Panc1 (cell line): ENCODE measurements at regions not wholly inside any gene's neighbourhood (a gene's known extent, or its start where the extent isn't known, plus 50 kb on each side); places are given as distances from the start of the nearest gene placed in this dataset.

Experiments
- ATAC-seq: fragments of 200-7000 bp; cut with Tn5 transposase; 2 replicates; pipeline ENCODE4 v1.9.1; 2020; ENCODE audit warnings: mild to moderate bottlenecking, moderate library complexity
- BruUV-seq: library from RNA; stranded (reverse); fragments of 400-500 nt; replicated peaks from 2 replicates; lab custom pipeline; 2021; lab: Mats Ljungman, UMichigan
- CTCF ChIA-PET: fragments of 300-600 bp; sonication (Branson Sonifier 250); formaldehyde crosslinking; loops from one replicate; lab custom pipeline; 2022; ENCODE audit warnings: antibody characterized with exemption; lab: Charles Lee
- POLR2A ChIA-PET: fragments of 300-600 bp; sonication (Branson Sonifier 250); formaldehyde crosslinking; loops from one replicate; lab custom pipeline; 2022; ENCODE audit warnings: antibody characterized with exemption; lab: Charles Lee
- DNase-seq: peaks from one replicate; pipeline ENCODE4 v3.0.0-alpha.2; 2010; ENCODE audit warnings: low read depth, low spot score
- H3K27ac ChIP-seq: 2 replicates; pipeline ENCODE4 v1.5.1; 2011; ENCODE audit warnings: mild to moderate bottlenecking, low read length, inconsistent platforms
- H3K27me3 ChIP-seq: fragments of 200-500 bp; sonication (Bioruptor generic); 2 replicates; pipeline ENCODE4 v1.6.0; 2014; ENCODE audit warnings: low read length, inconsistent platforms; ENCODE audit not compliant: control insufficient read depth, insufficient read depth
- H3K36me3 ChIP-seq: fragments of 200-500 bp; sonication (Bioruptor generic); 2 replicates; pipeline ENCODE4 v1.5.1; 2014; ENCODE audit warnings: inconsistent platforms, mild to moderate bottlenecking, low read length, moderate library complexity; ENCODE audit not compliant: control insufficient read depth, insufficient read depth
- H3K4me1 ChIP-seq: 2 replicates; pipeline ENCODE4 v1.5.1; 2011; ENCODE audit warnings: inconsistent platforms, mild to moderate bottlenecking, low read length, moderate library complexity; ENCODE audit not compliant: control insufficient read depth, insufficient read depth
- H3K4me3 ChIP-seq, 2 experiments: 2 replicates each; pipeline ENCODE4 v1.5.1; 2011 to 2012; ENCODE audit warnings: low read depth in 2 of 2, low read length in 2 of 2, mild to moderate bottlenecking in 2 of 2, inconsistent platforms in 1 of 2, moderate library complexity in 1 of 2
- H3K9me3 ChIP-seq: fragments of 200-500 bp; sonication (Bioruptor generic); 2 replicates; pipeline ENCODE4 v1.5.1; 2014; ENCODE audit warnings: low read depth, mild to moderate bottlenecking, inconsistent platforms, low read length, moderate library complexity; ENCODE audit not compliant: control insufficient read depth, insufficient read depth
- POLR2AphosphoS5 ChIP-seq: IDR thresholded peaks from 2 replicates; pipeline ENCODE4 v1.6.1; 2012; ENCODE audit warnings: mild to moderate bottlenecking, low read depth, low read length, moderate library complexity
- SIN3A ChIP-seq: IDR thresholded peaks from 2 replicates; pipeline ENCODE4 v1.6.1; 2012; ENCODE audit warnings: low read depth, mild to moderate bottlenecking, low read length, moderate library complexity, borderline replicate concordance; ENCODE audit not compliant: insufficient read depth
- TCF7L2 ChIP-seq: IDR thresholded peaks from 2 replicates; pipeline ENCODE4 v1.6.1; 2011; ENCODE audit warnings: mild to moderate bottlenecking, low read depth, low read length, inconsistent platforms
- in situ Hi-C: cut with HindIII; loops from 2 replicates; pipeline ENCODE4 v1.10.0; 2016; ENCODE audit warnings: low sequenced_read_pairs, low pct_unique_long_range_greater_than_20kb
- intact Hi-C: fragments of 100-400 bp; cut with micrococcal nuclease; formaldehyde crosslinking; loops from one replicate; pipeline ENCODE4 v1.10.0; 2022; ENCODE audit not compliant: unreplicated experiment
- TF ChIP-seq, protein P1 (sequence below), 2 experiments: IDR thresholded peaks; 2 replicates each; pipeline ENCODE4 v1.6.1; 2011 to 2012; ENCODE audit warnings: low read depth in 2 of 2, control low read depth in 1 of 2, low read length in 1 of 2, mild to moderate bottlenecking in 1 of 2, moderate library complexity in 1 of 2; ENCODE audit not compliant: insufficient read depth in 1 of 2
- TF ChIP-seq, protein P2 (sequence below): fragments of 450-650 bp; IDR thresholded peaks from 2 replicates; pipeline ENCODE4 v1.5.1; 2017; ENCODE audit warnings: mild to moderate bottlenecking

DNA sequence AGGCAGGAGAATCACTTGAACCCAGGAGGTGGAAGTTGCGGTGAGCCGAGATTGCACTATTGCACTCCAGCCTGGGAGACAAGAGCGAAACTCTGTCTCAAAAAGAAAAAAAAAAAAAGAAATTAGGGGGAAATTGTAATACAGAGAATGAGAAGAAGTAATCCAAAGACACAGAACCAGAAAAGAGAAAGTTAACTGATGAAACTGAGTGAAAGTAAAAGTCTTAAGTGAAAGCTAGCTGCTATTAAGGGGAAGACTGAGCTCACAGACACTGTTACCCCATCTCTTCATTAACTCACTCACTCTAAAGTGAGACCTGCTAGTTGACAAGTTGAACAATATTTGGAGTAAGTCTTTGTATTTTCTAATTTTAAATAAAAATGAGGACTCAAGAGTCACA lies 763.0 kb upstream of the PCDH10 start:
- Histone ChIP-seq H3K4me3 (no peak overlapping the region), H3K36me3 (no peaks in the 10 kb centered on the region), H3K27me3 (no peaks in the 10 kb centered on the region), H3K9me3 (no peaks in the 10 kb centered on the region), H3K27ac (no peak overlapping the region), H3K4me1 (no peaks in the 10 kb centered on the region)
- CTCF ChIA-PET, result no interaction called here
- BruUV-seq, result no TSS peak
- intact Hi-C loops (no loop called here), in situ Hi-C loops (no loop called here)
- POLR2A ChIA-PET, result no interaction called here
- ATAC-seq, result no peak
- no peak for DNase-seq
- TF ChIP-seq TCF7L2, result no peak
- no peak for TF ChIP-seq SIN3A
- TF ChIP-seq, protein P1, sequence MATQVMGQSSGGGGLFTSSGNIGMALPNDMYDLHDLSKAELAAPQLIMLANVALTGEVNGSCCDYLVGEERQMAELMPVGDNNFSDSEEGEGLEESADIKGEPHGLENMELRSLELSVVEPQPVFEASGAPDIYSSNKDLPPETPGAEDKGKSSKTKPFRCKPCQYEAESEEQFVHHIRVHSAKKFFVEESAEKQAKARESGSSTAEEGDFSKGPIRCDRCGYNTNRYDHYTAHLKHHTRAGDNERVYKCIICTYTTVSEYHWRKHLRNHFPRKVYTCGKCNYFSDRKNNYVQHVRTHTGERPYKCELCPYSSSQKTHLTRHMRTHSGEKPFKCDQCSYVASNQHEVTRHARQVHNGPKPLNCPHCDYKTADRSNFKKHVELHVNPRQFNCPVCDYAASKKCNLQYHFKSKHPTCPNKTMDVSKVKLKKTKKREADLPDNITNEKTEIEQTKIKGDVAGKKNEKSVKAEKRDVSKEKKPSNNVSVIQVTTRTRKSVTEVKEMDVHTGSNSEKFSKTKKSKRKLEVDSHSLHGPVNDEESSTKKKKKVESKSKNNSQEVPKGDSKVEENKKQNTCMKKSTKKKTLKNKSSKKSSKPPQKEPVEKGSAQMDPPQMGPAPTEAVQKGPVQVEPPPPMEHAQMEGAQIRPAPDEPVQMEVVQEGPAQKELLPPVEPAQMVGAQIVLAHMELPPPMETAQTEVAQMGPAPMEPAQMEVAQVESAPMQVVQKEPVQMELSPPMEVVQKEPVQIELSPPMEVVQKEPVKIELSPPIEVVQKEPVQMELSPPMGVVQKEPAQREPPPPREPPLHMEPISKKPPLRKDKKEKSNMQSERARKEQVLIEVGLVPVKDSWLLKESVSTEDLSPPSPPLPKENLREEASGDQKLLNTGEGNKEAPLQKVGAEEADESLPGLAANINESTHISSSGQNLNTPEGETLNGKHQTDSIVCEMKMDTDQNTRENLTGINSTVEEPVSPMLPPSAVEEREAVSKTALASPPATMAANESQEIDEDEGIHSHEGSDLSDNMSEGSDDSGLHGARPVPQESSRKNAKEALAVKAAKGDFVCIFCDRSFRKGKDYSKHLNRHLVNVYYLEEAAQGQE (IDR thresholded peaks at IDR 0.05; ENCODE audit: insufficient read depth in 1 of 2, low read depth in 2 of 2, low read length in 1 of 2), result no peak
- TF ChIP-seq, protein P2, sequence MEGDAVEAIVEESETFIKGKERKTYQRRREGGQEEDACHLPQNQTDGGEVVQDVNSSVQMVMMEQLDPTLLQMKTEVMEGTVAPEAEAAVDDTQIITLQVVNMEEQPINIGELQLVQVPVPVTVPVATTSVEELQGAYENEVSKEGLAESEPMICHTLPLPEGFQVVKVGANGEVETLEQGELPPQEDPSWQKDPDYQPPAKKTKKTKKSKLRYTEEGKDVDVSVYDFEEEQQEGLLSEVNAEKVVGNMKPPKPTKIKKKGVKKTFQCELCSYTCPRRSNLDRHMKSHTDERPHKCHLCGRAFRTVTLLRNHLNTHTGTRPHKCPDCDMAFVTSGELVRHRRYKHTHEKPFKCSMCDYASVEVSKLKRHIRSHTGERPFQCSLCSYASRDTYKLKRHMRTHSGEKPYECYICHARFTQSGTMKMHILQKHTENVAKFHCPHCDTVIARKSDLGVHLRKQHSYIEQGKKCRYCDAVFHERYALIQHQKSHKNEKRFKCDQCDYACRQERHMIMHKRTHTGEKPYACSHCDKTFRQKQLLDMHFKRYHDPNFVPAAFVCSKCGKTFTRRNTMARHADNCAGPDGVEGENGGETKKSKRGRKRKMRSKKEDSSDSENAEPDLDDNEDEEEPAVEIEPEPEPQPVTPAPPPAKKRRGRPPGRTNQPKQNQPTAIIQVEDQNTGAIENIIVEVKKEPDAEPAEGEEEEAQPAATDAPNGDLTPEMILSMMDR, result no peak
- TF ChIP-seq POLR2AphosphoS5, result no peak

DNA sequence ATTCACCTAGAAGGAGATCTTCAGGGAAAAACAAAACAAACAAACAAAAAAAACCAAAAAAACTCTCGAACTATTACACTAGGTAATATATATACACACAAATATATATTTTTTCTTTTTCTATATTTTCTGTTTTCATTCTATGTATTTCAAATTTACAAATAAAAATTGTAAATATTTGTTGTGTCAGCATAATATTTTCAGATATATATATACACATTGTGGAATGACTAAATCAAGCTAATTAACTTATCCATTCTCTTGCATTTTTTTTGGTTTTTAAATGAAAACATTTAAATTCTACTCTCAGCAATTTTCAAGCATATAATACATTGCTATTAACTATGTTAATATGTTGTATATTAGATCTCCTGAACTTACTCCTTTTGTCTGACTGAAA lies 762.0 kb upstream of the PCDH10 start:
- Histone ChIP-seq H3K4me1 (no peaks in the 10 kb centered on the region), H3K4me3 (no peak overlapping the region), H3K9me3 (no peaks in the 10 kb centered on the region), H3K27me3 (no peaks in the 10 kb centered on the region), H3K27ac (no peak overlapping the region), H3K36me3 (no peaks in the 10 kb centered on the region)
- TF ChIP-seq, protein P2, result no peak
- TF ChIP-seq POLR2AphosphoS5, result no peak
- TF ChIP-seq, protein P1 (IDR thresholded peaks at IDR 0.05; ENCODE audit: insufficient read depth in 1 of 2, low read depth in 2 of 2, low read length in 1 of 2), result no peak
- no peak for TF ChIP-seq TCF7L2
- no peak for TF ChIP-seq SIN3A
- DNase-seq (no peak), ATAC-seq (no peak)
- ChIA-PET CTCF (no interaction called here), POLR2A (no interaction called here)
- in situ Hi-C loops (no loop called here), intact Hi-C loops (no loop called here)
- BruUV-seq, result no TSS peak
